ENCODE measurements at regions not wholly inside any gene's neighbourhood (a gene's known extent, or its start where the extent isn't known, plus 50 kb on each side); places are given as distances from the start of the nearest gene placed in this dataset.
"Not testable (repeated sequence)": the region's sequence is repeated elsewhere in the genome, so short reads cannot be mapped to it uniquely, and the experiment has no call there.

GRCh38 chr5:171706736-171707441, 78.7 kb upstream of the SMIM23 start:
- FAIRE-seq = no peak
- no peak for DNase-seq (ENCODE audit: low spot score)

GRCh38 chr5:171707442-171707792, 78.2 kb upstream of the SMIM23 start:
- no peak for FAIRE-seq
- DNase-seq (ENCODE audit: low spot score) = no peak

- no peak for DNase-seq (ENCODE audit: low spot score)
- FAIRE-seq = no peak
Measured at GRCh38 chr5:171709930-171710329, 75.7 kb upstream of the SMIM23 start.

- FAIRE-seq = no peak
- no peak for DNase-seq (ENCODE audit: low spot score)
Measured at GRCh38 chr5:171710451-171711024, 75.1 kb upstream of the SMIM23 start.

- no peak for DNase-seq (ENCODE audit: low spot score)
- FAIRE-seq = no peak
Measured at GRCh38 chr5:171711571-171711970, 74.0 kb upstream of the SMIM23 start.

GRCh38 chr5:171712616-171713015, 73.0 kb upstream of the SMIM23 start:
- DNase-seq (ENCODE audit: low spot score) (no peak), FAIRE-seq (no peak)

- no peak for DNase-seq (ENCODE audit: low spot score)
- no peak for FAIRE-seq
Measured at GRCh38 chr5:171713152-171713551, 72.5 kb upstream of the SMIM23 start.

GRCh38 chr5:171714261-171714660, 71.4 kb upstream of the SMIM23 start:
- FAIRE-seq (no peak), DNase-seq (ENCODE audit: low spot score) (no peak)

GRCh38 chr5:171714851-171715250, 70.8 kb upstream of the SMIM23 start:
- no peak for FAIRE-seq
- no peak for DNase-seq (ENCODE audit: low spot score)

- no peak for FAIRE-seq
- DNase-seq (ENCODE audit: low spot score) = no peak
Measured at GRCh38 chr5:171715551-171715950, 70.1 kb upstream of the SMIM23 start.

GRCh38 chr5:171720086-171720485, 65.5 kb upstream of the SMIM23 start:
- FAIRE-seq = no peak

GRCh38 chr5:171721464-171721863, 64.2 kb upstream of the SMIM23 start:
- FAIRE-seq = no peak
- no peak for DNase-seq (ENCODE audit: low spot score)

More at GRCh38 chr5:171720086-171720485, 65.5 kb upstream of the SMIM23 start:
- no peak for DNase-seq (ENCODE audit: low spot score)

GRCh38 chr5:171724468-171725204, 61.0 kb upstream of the SMIM23 start:
- DNase-seq (ENCODE audit: low spot score) = no peak
- FAIRE-seq = no peak

GRCh38 chr5:171725205-171725601, 60.4 kb upstream of the SMIM23 start:
- no peak for FAIRE-seq
- DNase-seq (ENCODE audit: low spot score) = no peak

- FAIRE-seq; DNase-seq (ENCODE audit: low spot score): not testable (repeated sequence)
Measured at GRCh38 chr5:171726819-171727218, 58.8 kb upstream of the SMIM23 start.

GRCh38 chr5:171728686-171729085, 56.9 kb upstream of the SMIM23 start:
- DNase-seq (ENCODE audit: low spot score) = no peak

More at GRCh38 chr5:171728686-171729085, 56.9 kb upstream of the SMIM23 start:
- FAIRE-seq = no peak

Measured in RCC 7860 (cell line).